Smooth muscle cell (in vitro differentiated cells): ENCODE measurements at regions not wholly inside any gene's neighbourhood (a gene's known extent, or its start where the extent isn't known, plus 50 kb on each side); places are given as distances from the start of the nearest gene placed in this dataset.

ENCODE experiments used
- DNase-seq: peaks from one replicate; lab custom pipeline; 2025; ENCODE audit not compliant: unreplicated experiment; lab: John Stamatoyannopoulos, UW
- H2AFZ ChIP-seq: fragments of 200-600 bp; sonication (generic); 2 replicates; pipeline ENCODE4 v1.6.0; 2016; ENCODE audit warnings: antibody characterized with exemption, low read depth, mild to moderate bottlenecking
- H3F3A ChIP-seq: fragments of 200-600 bp; sonication (generic); 2 replicates; pipeline ENCODE4 v1.6.0; 2017; ENCODE audit warnings: antibody characterized with exemption, low read depth
- H3K27ac ChIP-seq: fragments of 200-600 bp; sonication (generic); 2 replicates; pipeline ENCODE4 v1.5.1; 2016; ENCODE audit warnings: low read depth, mild to moderate bottlenecking
- H3K27me3 ChIP-seq: fragments of 200-600 bp; sonication (generic); 2 replicates; pipeline ENCODE4 v1.6.1; 2016; ENCODE audit warnings: low read depth, mild to moderate bottlenecking
- H3K36me3 ChIP-seq: fragments of 200-600 bp; sonication (generic); 2 replicates; pipeline ENCODE4 v1.5.1; 2016; ENCODE audit warnings: low read depth
- H3K4me1 ChIP-seq: fragments of 200-600 bp; sonication (generic); 2 replicates; pipeline ENCODE4 v1.5.1; 2016; ENCODE audit warnings: low read depth
- H3K4me2 ChIP-seq: fragments of 200-600 bp; sonication (generic); 2 replicates; pipeline ENCODE4 v1.6.0; 2016; ENCODE audit warnings: mild to moderate bottlenecking
- H3K4me3 ChIP-seq: fragments of 200-600 bp; sonication (generic); 2 replicates; pipeline ENCODE4 v1.5.1; 2016; ENCODE audit warnings: mild to moderate bottlenecking
- H3K79me2 ChIP-seq: fragments of 200-600 bp; sonication (generic); 2 replicates; pipeline ENCODE4 v1.6.0; 2016; ENCODE audit warnings: low read depth, mild to moderate bottlenecking
- H3K9ac ChIP-seq: fragments of 200-600 bp; sonication (generic); 2 replicates; pipeline ENCODE4 v1.6.0; 2016; ENCODE audit warnings: low read depth
- H3K9me3 ChIP-seq: fragments of 200-600 bp; sonication (generic); replicated peaks from 2 replicates; pipeline ENCODE4 v1.5.1; 2016; ENCODE audit warnings: low read depth
- H4K20me1 ChIP-seq: fragments of 200-600 bp; sonication (generic); 2 replicates; pipeline ENCODE4 v1.6.0; 2016; ENCODE audit warnings: low read depth
- CTCF ChIP-seq: fragments of 200-600 bp; sonication (generic); IDR thresholded peaks from 2 replicates; pipeline ENCODE4 v1.5.1; 2017; ENCODE audit warnings: borderline replicate concordance, mild to moderate bottlenecking, antibody characterized with exemption; ENCODE audit not compliant: insufficient read depth, poor library complexity, severe bottlenecking
- WGBS: methylation state at CpG from one replicate; pipeline ENCODE4 v1.1.7; 2016; ENCODE audit warnings: low lambda C conversion rate; 5-methylcytosine and 5-hydroxymethylcytosine counted together

- H3K4me2 ChIP-seq: no peak overlapping the region
- H3K36me3 ChIP-seq: no peaks in the 10 kb centered on the region
- no peak overlapping the region for H3K27ac ChIP-seq
- no peaks in the 10 kb centered on the region for H3K9me3 ChIP-seq
- no peaks in the 10 kb centered on the region for H4K20me1 ChIP-seq
- WGBS: 95% methylated on average over 45 of the region's 45 CpGs
- peaks cover 10% of the 10 kb centered on the region for H3K27me3 ChIP-seq
- H3K9ac ChIP-seq: no peak overlapping the region
- H3F3A ChIP-seq: no peaks in the 10 kb centered on the region
- no peak for TF ChIP-seq CTCF
- no peak overlapping the region for H3K4me3 ChIP-seq
- H2AFZ ChIP-seq: no peak overlapping the region
- no peak for DNase-seq
- no peaks in the 10 kb centered on the region for H3K79me2 ChIP-seq
- H3K4me1 ChIP-seq: no peaks in the 10 kb centered on the region
Measured at GRCh38 chr1:147079400-147080005, 92.8 kb downstream of the PRKAB2 start.

GRCh38 chr1:147078606-147079399, 93.5 kb downstream of the PRKAB2 start:
- H3K9ac ChIP-seq: no peak overlapping the region
- no peaks in the 10 kb centered on the region for H3K9me3 ChIP-seq
- no peak overlapping the region for H3K27ac ChIP-seq
- H3K4me1 ChIP-seq: no peaks in the 10 kb centered on the region
- H4K20me1 ChIP-seq: no peaks in the 10 kb centered on the region
- H3F3A ChIP-seq: no peaks in the 10 kb centered on the region
- H3K79me2 ChIP-seq: no peaks in the 10 kb centered on the region
- no peak for TF ChIP-seq CTCF
- no peak for DNase-seq
- H3K4me2 ChIP-seq: no peak overlapping the region
- H3K36me3 ChIP-seq: no peaks in the 10 kb centered on the region
- peaks cover 12% of the 10 kb centered on the region for H3K27me3 ChIP-seq
- H2AFZ ChIP-seq: no peak overlapping the region
- WGBS: 93% methylated on average over 49 of the region's 52 CpGs
- no peak overlapping the region for H3K4me3 ChIP-seq

GRCh38 chr1:147077936-147078605, 94.2 kb downstream of the PRKAB2 start:
- peaks cover 17% of the 10 kb centered on the region for H3K27me3 ChIP-seq
- WGBS: 94% methylated on average over 37 of the region's 37 CpGs

More at GRCh38 chr1:147077936-147078605, 94.2 kb downstream of the PRKAB2 start:
- no peaks in the 10 kb centered on the region for H3K4me1 ChIP-seq
- H2AFZ ChIP-seq: no peak overlapping the region
- H3K9me3 ChIP-seq: no peaks in the 10 kb centered on the region
- no peak overlapping the region for H3K4me3 ChIP-seq
- TF ChIP-seq CTCF: no peak
- H3K27ac ChIP-seq: no peak overlapping the region
- no peak for DNase-seq
- no peaks in the 10 kb centered on the region for H3K79me2 ChIP-seq
- H3K4me2 ChIP-seq: no peak overlapping the region
- H3F3A ChIP-seq: no peaks in the 10 kb centered on the region
- H4K20me1 ChIP-seq: no peaks in the 10 kb centered on the region
- H3K9ac ChIP-seq: no peak overlapping the region
- H3K36me3 ChIP-seq: no peaks in the 10 kb centered on the region
